ENCODE measurements at regions not wholly inside any gene's neighbourhood (a gene's known extent, or its start where the extent isn't known, plus 50 kb on each side); places are given as distances from the start of the nearest gene placed in this dataset.

DNA sequence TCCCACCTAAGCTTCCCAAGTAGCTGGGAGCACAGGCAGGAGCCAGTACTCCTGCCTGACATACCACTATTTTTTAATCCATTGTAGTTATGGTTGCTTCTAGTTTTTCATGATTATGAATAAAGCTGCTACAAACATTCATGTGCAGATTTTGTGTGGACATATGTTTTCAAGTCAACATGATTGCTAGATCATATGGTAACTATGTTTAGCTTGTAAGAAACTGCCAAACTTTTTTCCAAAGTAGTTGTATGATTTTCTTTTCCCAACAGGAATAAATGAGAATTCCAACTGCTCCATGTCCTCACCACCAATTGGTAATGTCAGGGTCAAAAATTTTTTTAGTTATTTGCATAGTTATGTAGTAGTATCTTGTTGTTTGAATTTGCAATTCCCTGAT lies 136.8 kb upstream of the THRB start:
- Mint-ChIP-seq H3K4me3 (no peak overlapping the region), H3K36me3 (ENCODE audit: low read depth) (no peaks in the 10 kb centered on the region), H3K27me3 (ENCODE audit: insufficient read depth) (no peaks in the 10 kb centered on the region), H3K9me3 (peaks cover 16% of the 10 kb centered on the region), H3K27ac (no peak overlapping the region), H3K4me1 (ENCODE audit: low read depth) (no peaks in the 10 kb centered on the region)
- TF ChIP-seq, protein P1, sequence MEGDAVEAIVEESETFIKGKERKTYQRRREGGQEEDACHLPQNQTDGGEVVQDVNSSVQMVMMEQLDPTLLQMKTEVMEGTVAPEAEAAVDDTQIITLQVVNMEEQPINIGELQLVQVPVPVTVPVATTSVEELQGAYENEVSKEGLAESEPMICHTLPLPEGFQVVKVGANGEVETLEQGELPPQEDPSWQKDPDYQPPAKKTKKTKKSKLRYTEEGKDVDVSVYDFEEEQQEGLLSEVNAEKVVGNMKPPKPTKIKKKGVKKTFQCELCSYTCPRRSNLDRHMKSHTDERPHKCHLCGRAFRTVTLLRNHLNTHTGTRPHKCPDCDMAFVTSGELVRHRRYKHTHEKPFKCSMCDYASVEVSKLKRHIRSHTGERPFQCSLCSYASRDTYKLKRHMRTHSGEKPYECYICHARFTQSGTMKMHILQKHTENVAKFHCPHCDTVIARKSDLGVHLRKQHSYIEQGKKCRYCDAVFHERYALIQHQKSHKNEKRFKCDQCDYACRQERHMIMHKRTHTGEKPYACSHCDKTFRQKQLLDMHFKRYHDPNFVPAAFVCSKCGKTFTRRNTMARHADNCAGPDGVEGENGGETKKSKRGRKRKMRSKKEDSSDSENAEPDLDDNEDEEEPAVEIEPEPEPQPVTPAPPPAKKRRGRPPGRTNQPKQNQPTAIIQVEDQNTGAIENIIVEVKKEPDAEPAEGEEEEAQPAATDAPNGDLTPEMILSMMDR (IDR thresholded peaks at IDR 0.05), result no peak
- DNase-seq, result no peak

DNA sequence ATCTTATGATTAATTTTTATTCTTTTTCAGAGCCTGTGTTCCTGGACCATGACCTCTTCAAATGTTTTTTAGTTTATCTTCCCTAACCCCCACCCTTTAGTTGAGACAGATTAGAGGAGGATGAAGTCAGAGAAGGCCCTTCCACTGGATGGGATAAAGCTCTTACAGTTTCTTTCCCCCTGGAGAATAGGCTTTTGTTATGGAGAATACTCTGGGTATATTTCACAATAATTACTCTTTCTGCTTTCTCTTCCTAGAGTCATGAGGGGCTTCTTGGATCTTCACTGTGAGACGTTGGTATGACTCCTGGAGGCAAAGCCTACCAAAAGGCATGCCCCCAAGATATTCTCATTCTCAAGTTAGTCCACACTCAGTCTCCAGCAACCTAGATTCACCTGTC lies 144.4 kb upstream of the THRB start:
- DNase-seq, result no peak
- TF ChIP-seq, protein P1 (IDR thresholded peaks at IDR 0.05), result no peak
- no peak overlapping the region for H3K4me3 Mint-ChIP-seq
- no peaks in the 10 kb centered on the region for H3K4me1 Mint-ChIP-seq (ENCODE audit: low read depth)
- H3K27me3 Mint-ChIP-seq (ENCODE audit: insufficient read depth), result peaks cover 3% of the 10 kb centered on the region; the same call in 1 of the 2 replicates
- peaks cover 11% of the 10 kb centered on the region for H3K9me3 Mint-ChIP-seq
- no peak overlapping the region for H3K27ac Mint-ChIP-seq
- H3K36me3 Mint-ChIP-seq (ENCODE audit: low read depth), result no peaks in the 10 kb centered on the region

DNA sequence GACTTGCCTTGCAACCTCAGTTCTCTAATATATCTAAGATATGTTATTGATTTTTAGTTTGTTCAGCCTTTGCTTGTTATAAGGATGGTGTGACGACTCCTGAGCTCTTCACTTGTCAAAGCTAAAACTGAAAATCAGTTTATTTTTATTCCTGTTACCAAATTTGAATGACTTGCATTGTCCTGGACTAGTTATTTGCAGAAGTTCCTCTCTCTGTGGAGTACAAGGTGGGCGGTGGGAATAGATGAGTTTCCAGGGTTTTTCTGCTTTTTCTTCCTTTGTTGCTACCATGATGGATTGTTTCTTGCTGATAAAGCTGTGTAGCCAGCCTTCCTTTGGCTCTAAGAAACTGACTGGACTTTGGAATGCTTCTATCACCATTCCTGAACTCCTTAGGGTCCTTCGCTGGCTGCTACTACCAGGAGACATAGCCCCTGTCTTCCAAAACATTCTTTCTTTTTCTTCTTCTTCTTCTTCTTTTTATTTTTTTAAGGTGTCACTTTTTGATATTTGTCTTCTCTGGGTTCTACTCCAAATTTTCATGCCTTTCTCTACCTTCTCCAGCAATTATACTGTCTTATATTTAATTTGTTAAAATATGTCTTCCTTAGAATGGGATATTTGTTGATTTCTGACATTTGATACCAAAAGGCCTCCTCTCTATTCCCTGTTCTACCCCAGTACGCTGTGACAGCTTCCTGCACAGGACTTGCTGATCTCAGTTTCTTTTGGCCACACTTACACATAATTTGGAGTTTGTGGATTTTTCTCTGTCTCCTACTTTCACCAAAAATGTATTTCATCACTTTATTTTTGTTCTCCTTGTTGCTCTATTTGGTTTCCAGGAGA lies 145.1 kb upstream of the THRB start:
- Mint-ChIP-seq H3K4me3 (no peak overlapping the region), H3K4me1 (ENCODE audit: low read depth) (no peaks in the 10 kb centered on the region), H3K27ac (no peak overlapping the region), H3K36me3 (ENCODE audit: low read depth) (no peaks in the 10 kb centered on the region), H3K27me3 (ENCODE audit: insufficient read depth) (peaks cover 3% of the 10 kb centered on the region; the same call in 1 of the 2 replicates), H3K9me3 (peaks cover 14% of the 10 kb centered on the region)
- no peak for DNase-seq
- TF ChIP-seq, protein P1 (IDR thresholded peaks at IDR 0.05), result no peak

DNA sequence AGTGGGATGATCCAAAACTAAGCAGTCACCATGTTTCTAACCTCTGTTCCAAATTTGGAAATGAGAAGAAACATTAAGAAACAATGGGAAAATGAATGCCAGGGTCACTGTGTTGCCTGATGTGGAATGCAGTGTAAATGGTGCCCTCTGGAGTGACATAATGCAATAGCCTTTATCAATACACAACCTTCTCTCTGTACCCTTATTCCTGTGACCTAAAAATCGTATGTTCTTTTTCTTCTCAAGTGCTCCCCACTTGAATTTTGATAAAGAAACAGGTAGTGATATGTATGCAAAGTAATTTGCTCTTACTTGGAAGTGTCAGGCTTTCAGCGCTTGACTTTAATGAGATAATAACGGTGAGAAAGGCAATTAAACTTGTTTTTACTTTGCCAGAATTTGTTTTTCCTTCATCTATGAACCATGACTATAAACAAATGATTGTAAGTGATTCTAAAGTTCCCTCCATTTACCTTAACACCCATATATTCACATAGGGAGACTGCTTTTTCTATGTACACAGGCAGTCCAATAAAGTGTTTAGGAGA lies 145.8 kb upstream of the THRB start:
- H3K4me1 Mint-ChIP-seq (ENCODE audit: low read depth), result no peaks in the 10 kb centered on the region
- no peak overlapping the region for H3K27ac Mint-ChIP-seq
- peaks cover 15% of the 10 kb centered on the region for H3K9me3 Mint-ChIP-seq
- no peak overlapping the region for H3K4me3 Mint-ChIP-seq
- peak; percentile 7 for DNase-seq
- H3K36me3 Mint-ChIP-seq (ENCODE audit: low read depth), result no peaks in the 10 kb centered on the region
- TF ChIP-seq, protein P1 (IDR thresholded peaks at IDR 0.05), result peak; percentile 44; the same call in 1 of the 2 replicates
- peaks cover 3% of the 10 kb centered on the region; the same call in 1 of the 2 replicates for H3K27me3 Mint-ChIP-seq (ENCODE audit: insufficient read depth)

DNA sequence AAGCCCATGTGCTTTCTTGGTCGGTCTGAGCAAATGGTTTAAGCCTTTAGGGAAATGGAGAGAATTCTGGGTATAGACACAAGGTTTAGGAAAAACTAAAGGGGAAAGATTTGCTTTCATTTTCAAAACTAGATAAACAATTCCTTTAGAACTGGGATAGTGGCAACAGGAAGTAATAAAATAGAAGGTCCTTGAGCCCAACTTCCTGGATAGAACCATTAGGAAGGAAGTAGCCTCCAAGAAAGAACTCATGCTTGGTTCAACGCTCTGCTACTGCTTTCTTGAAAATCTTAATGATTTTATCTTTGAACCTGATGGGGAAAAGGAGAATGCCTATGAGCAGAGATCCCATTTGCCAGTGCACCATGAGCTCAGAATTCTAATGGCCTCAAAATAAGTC lies 147.0 kb upstream of the THRB start:
- Mint-ChIP-seq H3K4me1 (ENCODE audit: low read depth) (no peaks in the 10 kb centered on the region), H3K27ac (no peak overlapping the region), H3K27me3 (ENCODE audit: insufficient read depth) (peaks cover 3% of the 10 kb centered on the region; the same call in 1 of the 2 replicates), H3K4me3 (no peak overlapping the region), H3K9me3 (peaks cover 23% of the 10 kb centered on the region), H3K36me3 (ENCODE audit: low read depth) (no peaks in the 10 kb centered on the region)
- DNase-seq, result no peak
- TF ChIP-seq, protein P1 (IDR thresholded peaks at IDR 0.05), result no peak

All from HFFc6 (cell line).